ENCODE measurements at regions not wholly inside any gene's neighbourhood (a gene's known extent, or its start where the extent isn't known, plus 50 kb on each side); places are given as distances from the start of the nearest gene placed in this dataset.

DNA sequence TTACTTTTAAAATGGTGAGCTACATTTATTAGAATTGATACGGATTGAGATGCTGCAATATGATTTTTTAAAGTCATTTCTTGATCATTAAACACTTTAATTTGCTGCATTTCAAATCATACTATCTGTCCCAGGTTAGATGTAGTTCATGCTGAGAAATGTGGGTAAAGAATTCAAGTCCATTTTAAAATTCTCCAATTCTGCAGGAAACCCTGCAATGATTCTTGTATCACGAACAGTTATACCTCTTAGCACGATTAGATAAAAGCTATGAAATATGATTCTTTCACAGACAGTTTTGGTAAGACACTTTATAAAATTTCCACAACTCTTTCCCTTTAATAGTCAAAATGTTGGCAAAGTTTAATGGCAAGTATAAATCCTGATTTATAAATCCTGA lies 693.4 kb downstream of the ADGRL2 start:
- Histone ChIP-seq H3K9me3 (peaks cover 5% of the 10 kb centered on the region), H3K4me3 (no peak overlapping the region), H3K27ac (no peak overlapping the region), H3K4me1 (ENCODE audit: control insufficient read depth in 1 of 2, low read depth in 2 of 2) (no peaks in the 10 kb centered on the region), H3K36me3 (no peaks in the 10 kb centered on the region), H3K27me3 (replicated peaks; ENCODE audit: insufficient read depth) (no peaks in the 10 kb centered on the region)
- TF ChIP-seq, protein P1, sequence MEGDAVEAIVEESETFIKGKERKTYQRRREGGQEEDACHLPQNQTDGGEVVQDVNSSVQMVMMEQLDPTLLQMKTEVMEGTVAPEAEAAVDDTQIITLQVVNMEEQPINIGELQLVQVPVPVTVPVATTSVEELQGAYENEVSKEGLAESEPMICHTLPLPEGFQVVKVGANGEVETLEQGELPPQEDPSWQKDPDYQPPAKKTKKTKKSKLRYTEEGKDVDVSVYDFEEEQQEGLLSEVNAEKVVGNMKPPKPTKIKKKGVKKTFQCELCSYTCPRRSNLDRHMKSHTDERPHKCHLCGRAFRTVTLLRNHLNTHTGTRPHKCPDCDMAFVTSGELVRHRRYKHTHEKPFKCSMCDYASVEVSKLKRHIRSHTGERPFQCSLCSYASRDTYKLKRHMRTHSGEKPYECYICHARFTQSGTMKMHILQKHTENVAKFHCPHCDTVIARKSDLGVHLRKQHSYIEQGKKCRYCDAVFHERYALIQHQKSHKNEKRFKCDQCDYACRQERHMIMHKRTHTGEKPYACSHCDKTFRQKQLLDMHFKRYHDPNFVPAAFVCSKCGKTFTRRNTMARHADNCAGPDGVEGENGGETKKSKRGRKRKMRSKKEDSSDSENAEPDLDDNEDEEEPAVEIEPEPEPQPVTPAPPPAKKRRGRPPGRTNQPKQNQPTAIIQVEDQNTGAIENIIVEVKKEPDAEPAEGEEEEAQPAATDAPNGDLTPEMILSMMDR (IDR thresholded peaks at IDR 0.05) = no peak
- ATAC-seq (ENCODE audit: insufficient number of reproducible peaks, low FRiP score, low read depth) (no peak), DNase-seq (ENCODE audit: low spot score) (no peak)

DNA sequence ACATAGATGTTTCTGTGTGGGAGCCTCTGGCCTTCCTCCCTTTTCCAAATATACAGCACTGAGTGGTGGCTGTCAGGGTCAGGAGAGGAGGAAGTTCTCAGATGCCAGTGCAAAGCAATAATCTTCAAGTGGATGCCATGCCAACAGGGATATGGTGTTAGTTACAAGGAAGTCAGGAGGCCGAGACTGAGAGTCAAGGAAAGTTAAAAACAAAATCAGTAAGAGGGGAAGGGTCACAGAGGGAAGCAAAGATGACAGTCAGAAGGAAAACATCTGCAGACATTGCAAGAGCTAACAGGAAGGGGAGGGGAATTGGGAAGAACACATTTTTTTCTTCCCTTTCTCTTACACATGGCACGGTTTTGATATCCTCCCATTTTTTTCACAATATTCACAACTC lies 691.4 kb downstream of the ADGRL2 start:
- ATAC-seq (ENCODE audit: insufficient number of reproducible peaks, low FRiP score, low read depth) = no peak
- TF ChIP-seq, protein P1 (IDR thresholded peaks at IDR 0.05) = no peak
- no peak overlapping the region for H3K27ac ChIP-seq
- no peaks in the 10 kb centered on the region for H3K36me3 ChIP-seq
- no peaks in the 10 kb centered on the region for H3K27me3 ChIP-seq (replicated peaks; ENCODE audit: insufficient read depth)
- H3K4me1 ChIP-seq (ENCODE audit: control insufficient read depth in 1 of 2, low read depth in 2 of 2) = peaks cover 0 to 8% of the 10 kb centered on the region in 2 donors
- no peak overlapping the region for H3K4me3 ChIP-seq
- DNase-seq (ENCODE audit: low spot score) = no peak
- peaks cover 5% of the 10 kb centered on the region for H3K9me3 ChIP-seq

DNA sequence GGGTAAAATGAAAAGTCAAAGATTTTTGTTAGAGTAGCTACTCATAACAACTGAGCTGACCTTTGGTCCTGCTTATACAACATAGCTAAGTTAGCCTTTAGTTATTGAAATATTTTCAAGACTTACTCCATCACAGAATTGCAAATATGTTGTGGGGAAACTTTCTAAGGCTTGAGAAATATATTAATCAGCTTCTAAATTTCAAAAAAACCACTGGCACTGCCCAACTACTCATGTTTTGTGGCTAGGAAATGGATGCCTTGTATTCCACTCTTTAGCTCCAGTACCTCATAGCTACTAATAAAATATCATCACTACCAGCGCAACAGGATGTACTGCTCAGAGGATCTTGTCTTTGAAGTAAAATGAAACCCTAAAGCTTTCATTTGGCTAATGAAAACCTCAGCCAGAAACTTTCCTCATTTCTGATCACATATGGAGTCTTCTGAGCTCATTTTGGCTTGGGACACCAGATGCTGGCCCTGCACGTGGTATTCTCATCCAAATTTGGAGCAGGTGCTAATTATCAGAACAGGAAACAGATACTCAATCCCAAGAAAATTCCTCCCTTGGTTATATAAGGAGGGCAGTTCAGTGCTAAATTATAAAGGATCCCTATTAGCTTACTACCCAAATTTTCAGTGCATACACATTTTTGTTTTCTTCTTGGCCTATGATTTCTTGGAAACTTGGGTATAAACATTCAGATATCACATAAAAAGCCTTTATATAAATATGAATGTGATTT lies 690.7 kb downstream of the ADGRL2 start:
- no peak overlapping the region for H3K4me3 ChIP-seq
- H3K36me3 ChIP-seq = no peaks in the 10 kb centered on the region
- TF ChIP-seq, protein P1 (IDR thresholded peaks at IDR 0.05) = no peak
- H3K27me3 ChIP-seq (replicated peaks; ENCODE audit: insufficient read depth) = no peaks in the 10 kb centered on the region
- H3K27ac ChIP-seq = no peak overlapping the region
- peaks cover 5% of the 10 kb centered on the region for H3K9me3 ChIP-seq
- peaks cover 2 to 9% of the 10 kb centered on the region in 2 donors for H3K4me1 ChIP-seq (ENCODE audit: control insufficient read depth in 1 of 2, low read depth in 2 of 2)
- DNase-seq (ENCODE audit: low spot score) (no peak), ATAC-seq (ENCODE audit: insufficient number of reproducible peaks, low FRiP score, low read depth) (no peak)

DNA sequence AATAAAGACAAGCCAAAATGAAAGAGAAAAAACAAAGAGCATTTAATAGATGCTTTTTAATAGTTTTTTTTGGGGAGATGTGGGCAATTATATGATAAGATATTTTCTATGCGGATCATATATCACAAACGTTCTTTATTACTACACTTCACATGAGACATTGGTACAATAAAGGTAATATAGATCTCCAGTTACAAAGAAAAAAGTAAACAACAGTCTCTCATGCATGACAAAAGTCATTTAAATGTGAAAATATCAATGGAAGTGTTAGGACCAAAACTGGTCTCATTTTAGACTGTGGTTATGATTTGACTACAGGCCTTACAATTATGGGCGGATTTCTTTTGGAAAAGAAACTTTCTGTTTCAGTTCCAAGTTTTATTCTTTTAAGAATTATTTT lies 687.0 kb downstream of the ADGRL2 start:
- TF ChIP-seq, protein P1 (IDR thresholded peaks at IDR 0.05) = no peak

DNA sequence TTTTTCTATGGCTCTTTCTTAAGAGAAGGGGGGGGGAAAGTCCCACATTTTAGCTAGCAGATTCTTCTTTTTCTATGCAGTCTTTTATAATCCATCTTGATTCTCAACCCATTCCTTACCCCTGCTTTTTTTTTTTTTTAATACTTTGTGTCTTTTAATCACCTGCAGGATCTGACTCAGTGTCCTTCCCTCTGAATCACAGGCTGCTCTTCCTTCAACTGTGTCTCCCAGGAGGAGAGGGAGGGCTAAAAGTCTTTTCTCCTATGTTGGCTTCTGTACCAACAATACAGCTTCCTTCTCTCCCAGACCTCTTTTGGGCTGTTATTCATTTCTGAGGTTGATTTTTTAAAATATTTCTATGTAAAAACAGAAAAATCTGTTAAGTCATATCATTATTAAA lies 686.2 kb downstream of the ADGRL2 start:
- Histone ChIP-seq H3K4me1 (ENCODE audit: control insufficient read depth in 1 of 2, low read depth in 2 of 2) (peaks cover 4 to 23% of the 10 kb centered on the region in 2 donors), H3K27ac (no peak overlapping the region)
- no peak for DNase-seq (ENCODE audit: low spot score)

More for the DNA sequence above, 687.0 kb downstream of the ADGRL2 start:
- ATAC-seq (ENCODE audit: insufficient number of reproducible peaks, low FRiP score, low read depth) (no peak), DNase-seq (ENCODE audit: low spot score) (no peak)
- Histone ChIP-seq H3K4me1 (ENCODE audit: control insufficient read depth in 1 of 2, low read depth in 2 of 2) (peaks cover 4 to 23% of the 10 kb centered on the region in 2 donors), H3K27me3 (replicated peaks; ENCODE audit: insufficient read depth) (no peaks in the 10 kb centered on the region), H3K4me3 (no peak overlapping the region), H3K27ac (no peak overlapping the region), H3K36me3 (no peaks in the 10 kb centered on the region), H3K9me3 (no peaks in the 10 kb centered on the region)

More for the DNA sequence above, 686.2 kb downstream of the ADGRL2 start:
- Histone ChIP-seq H3K9me3 (no peaks in the 10 kb centered on the region), H3K27me3 (replicated peaks; ENCODE audit: insufficient read depth) (no peaks in the 10 kb centered on the region), H3K4me3 (no peak overlapping the region), H3K36me3 (no peaks in the 10 kb centered on the region)
- TF ChIP-seq, protein P1 (IDR thresholded peaks at IDR 0.05) = no peak
- no peak for ATAC-seq (ENCODE audit: insufficient number of reproducible peaks, low FRiP score, low read depth)

All from thoracic aorta (tissue), 2 donors.